OCI-LY1 (cell line): ENCODE measurements at regions not wholly inside any gene's neighbourhood (a gene's known extent, or its start where the extent isn't known, plus 50 kb on each side); places are given as distances from the start of the nearest gene placed in this dataset.

ENCODE experiments used
- H2AFZ ChIP-seq: fragments of 200-600 bp; sonication (generic), shearing (Covaris generic); 2 replicates; pipeline ENCODE4 v1.6.0; 2014; ENCODE audit warnings: antibody characterized with exemption, mild to moderate bottlenecking, low read length
- H3F3A ChIP-seq: fragments of 200-600 bp; sonication (generic), shearing (Covaris generic); 2 replicates; pipeline ENCODE4 v1.6.0; 2014; ENCODE audit warnings: mild to moderate bottlenecking, antibody characterized with exemption, low read length, moderate library complexity; ENCODE audit not compliant: insufficient read depth
- H3K27ac ChIP-seq: fragments of 200-600 bp; sonication (generic); 2 replicates; pipeline ENCODE4 v1.5.1; 2014; ENCODE audit warnings: low read length, mixed run types, mild to moderate bottlenecking, low read depth; ENCODE audit not compliant: poor library complexity, severe bottlenecking
- H3K27me3 ChIP-seq: fragments of 200-600 bp; sonication (generic); 2 replicates; pipeline ENCODE4 v1.6.0; 2014; ENCODE audit warnings: antibody characterized with exemption, mild to moderate bottlenecking, low read length, moderate library complexity; ENCODE audit not compliant: insufficient read depth
- H3K36me3 ChIP-seq: fragments of 200-600 bp; sonication (generic); 2 replicates; pipeline ENCODE4 v1.6.1; 2014; ENCODE audit warnings: mild to moderate bottlenecking, antibody characterized with exemption, low read length, moderate library complexity, mixed read lengths; ENCODE audit not compliant: insufficient read depth
- H3K4me1 ChIP-seq: fragments of 200-600 bp; sonication (generic); 2 replicates; pipeline ENCODE4 v1.5.1; 2014; ENCODE audit warnings: mild to moderate bottlenecking, low read length, moderate library complexity; ENCODE audit not compliant: insufficient read depth, severe bottlenecking
- H3K4me2 ChIP-seq: fragments of 200-600 bp; sonication (generic), shearing (Covaris generic); 2 replicates; pipeline ENCODE4 v1.6.1; 2014; ENCODE audit warnings: low read length
- H3K4me3 ChIP-seq: fragments of 200-600 bp; sonication (generic); 2 replicates; pipeline ENCODE4 v1.5.1; 2014; ENCODE audit warnings: low read length, low read depth, mild to moderate bottlenecking, mixed read lengths; ENCODE audit not compliant: poor library complexity, severe bottlenecking
- H3K79me2 ChIP-seq: fragments of 200-600 bp; shearing (Covaris generic); 2 replicates; pipeline ENCODE4 v1.6.1; 2016; ENCODE audit warnings: mixed run types, low read length, mixed read lengths; ENCODE audit not compliant: insufficient read depth
- H3K9ac ChIP-seq: fragments of 200-600 bp; sonication (generic), shearing (Covaris generic); 2 replicates; pipeline ENCODE4 v1.6.1; 2014; ENCODE audit warnings: mild to moderate bottlenecking, low read length, mixed read lengths
- H3K9me2 ChIP-seq: fragments of 200-600 bp; sonication (generic), shearing (Covaris generic); 2 replicates; pipeline ENCODE4 v1.6.1; 2014; ENCODE audit warnings: low read depth, mild to moderate bottlenecking, low read length, mixed read lengths
- H3K9me3 ChIP-seq: fragments of 200-600 bp; shearing (Covaris generic); 2 replicates; pipeline ENCODE4 v1.6.1; 2014; ENCODE audit warnings: low read length, mixed read lengths
- H4K20me1 ChIP-seq: fragments of 200-600 bp; sonication (generic), shearing (Covaris generic); 2 replicates; pipeline ENCODE4 v1.6.0; 2016; ENCODE audit warnings: mild to moderate bottlenecking, low read length; ENCODE audit not compliant: insufficient read depth
- EZH2 ChIP-seq: fragments of 200-600 bp; sonication (generic), shearing (Covaris generic); IDR thresholded peaks from 2 replicates; pipeline ENCODE4 v1.8.0; 2017; ENCODE audit warnings: borderline replicate concordance, mixed run types, mild to moderate bottlenecking, antibody characterized with exemption, low read length, moderate library complexity, mixed read lengths
- TF ChIP-seq, protein P1 (sequence below): fragments of 200-600 bp; sonication (generic), shearing (Covaris generic); IDR thresholded peaks from 2 replicates; pipeline ENCODE4 v1.5.1; 2017; ENCODE audit warnings: mild to moderate bottlenecking, antibody characterized with exemption, low read length, moderate library complexity, mixed read lengths

DNA sequence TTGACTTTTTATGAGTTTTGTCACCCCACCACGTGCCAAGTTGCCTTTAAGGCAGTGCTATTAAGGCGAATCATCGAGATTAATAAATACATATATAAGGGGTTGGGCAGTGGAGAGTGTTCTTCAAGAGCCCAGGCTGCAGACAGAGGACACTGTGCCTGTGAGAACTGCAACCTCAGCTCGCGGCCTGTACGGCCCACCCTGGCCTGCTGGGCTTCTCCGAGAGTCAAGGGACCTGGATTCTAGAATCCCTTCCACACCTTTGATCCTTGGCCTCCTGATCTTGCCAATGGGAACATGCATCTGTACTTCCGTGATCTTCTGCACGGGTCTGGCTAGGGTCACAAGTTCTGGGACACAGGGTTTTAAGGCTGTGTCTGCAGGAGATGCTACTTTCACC lies 54.5 kb downstream of the IRX5 start:
- H2AFZ ChIP-seq: no peak overlapping the region
- H3K36me3 ChIP-seq: no peaks in the 10 kb centered on the region
- H3F3A ChIP-seq: no peaks in the 10 kb centered on the region
- H3K4me1 ChIP-seq: no peaks in the 10 kb centered on the region
- H3K4me2 ChIP-seq: no peak overlapping the region
- H3K27me3 ChIP-seq: no peaks in the 10 kb centered on the region
- H4K20me1 ChIP-seq: no peaks in the 10 kb centered on the region
- TF ChIP-seq EZH2: no peak
- TF ChIP-seq, protein P1, sequence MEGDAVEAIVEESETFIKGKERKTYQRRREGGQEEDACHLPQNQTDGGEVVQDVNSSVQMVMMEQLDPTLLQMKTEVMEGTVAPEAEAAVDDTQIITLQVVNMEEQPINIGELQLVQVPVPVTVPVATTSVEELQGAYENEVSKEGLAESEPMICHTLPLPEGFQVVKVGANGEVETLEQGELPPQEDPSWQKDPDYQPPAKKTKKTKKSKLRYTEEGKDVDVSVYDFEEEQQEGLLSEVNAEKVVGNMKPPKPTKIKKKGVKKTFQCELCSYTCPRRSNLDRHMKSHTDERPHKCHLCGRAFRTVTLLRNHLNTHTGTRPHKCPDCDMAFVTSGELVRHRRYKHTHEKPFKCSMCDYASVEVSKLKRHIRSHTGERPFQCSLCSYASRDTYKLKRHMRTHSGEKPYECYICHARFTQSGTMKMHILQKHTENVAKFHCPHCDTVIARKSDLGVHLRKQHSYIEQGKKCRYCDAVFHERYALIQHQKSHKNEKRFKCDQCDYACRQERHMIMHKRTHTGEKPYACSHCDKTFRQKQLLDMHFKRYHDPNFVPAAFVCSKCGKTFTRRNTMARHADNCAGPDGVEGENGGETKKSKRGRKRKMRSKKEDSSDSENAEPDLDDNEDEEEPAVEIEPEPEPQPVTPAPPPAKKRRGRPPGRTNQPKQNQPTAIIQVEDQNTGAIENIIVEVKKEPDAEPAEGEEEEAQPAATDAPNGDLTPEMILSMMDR: no peak
- no peak overlapping the region for H3K4me3 ChIP-seq
- no peaks in the 10 kb centered on the region for H3K79me2 ChIP-seq
- H3K9ac ChIP-seq: no peak overlapping the region
- no peaks in the 10 kb centered on the region for H3K9me2 ChIP-seq
- H3K9me3 ChIP-seq: no peaks in the 10 kb centered on the region
- H3K27ac ChIP-seq: no peak overlapping the region

DNA sequence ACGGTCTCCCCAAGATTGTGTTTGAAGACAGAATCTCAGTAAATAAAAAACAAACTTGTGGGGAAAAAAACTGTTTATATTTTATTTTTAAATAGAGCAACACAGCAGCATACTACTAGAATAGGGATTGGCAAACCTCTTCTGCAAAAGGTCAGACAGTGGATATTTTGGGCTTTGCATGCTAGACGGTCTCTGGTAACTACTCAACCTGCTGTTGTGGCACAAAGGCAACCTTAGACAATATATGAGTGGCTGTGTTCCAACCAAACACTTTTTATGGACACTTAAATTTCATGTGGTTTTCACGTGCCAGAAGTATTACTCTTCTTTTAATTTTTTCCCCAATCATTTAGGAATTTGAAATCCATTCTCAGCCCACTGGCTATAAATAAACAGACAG lies 55.0 kb downstream of the IRX5 start:
- Histone ChIP-seq H3K79me2 (no peaks in the 10 kb centered on the region), H3K9me2 (no peaks in the 10 kb centered on the region), H3K4me2 (no peak overlapping the region), H3K27ac (no peak overlapping the region), H3F3A (no peaks in the 10 kb centered on the region), H3K27me3 (no peaks in the 10 kb centered on the region), H4K20me1 (no peaks in the 10 kb centered on the region), H3K9me3 (no peaks in the 10 kb centered on the region), H2AFZ (no peak overlapping the region), H3K9ac (no peak overlapping the region), H3K36me3 (no peaks in the 10 kb centered on the region), H3K4me3 (no peak overlapping the region), H3K4me1 (no peaks in the 10 kb centered on the region)
- TF ChIP-seq EZH2: no peak
- TF ChIP-seq, protein P1: no peak

- H4K20me1 ChIP-seq: no peaks in the 10 kb centered on the region
- H3F3A ChIP-seq: no peaks in the 10 kb centered on the region
- no peaks in the 10 kb centered on the region for H3K27me3 ChIP-seq
- H3K9me2 ChIP-seq: no peaks in the 10 kb centered on the region
- no peak overlapping the region for H3K4me3 ChIP-seq
- no peaks in the 10 kb centered on the region for H3K4me1 ChIP-seq
- H2AFZ ChIP-seq: no peak overlapping the region
- H3K79me2 ChIP-seq: no peaks in the 10 kb centered on the region
- TF ChIP-seq EZH2: no peak
- TF ChIP-seq, protein P1: no peak
- H3K4me2 ChIP-seq: no peak overlapping the region
- H3K9me3 ChIP-seq: no peaks in the 10 kb centered on the region
- no peak overlapping the region for H3K9ac ChIP-seq
- H3K27ac ChIP-seq: no peak overlapping the region
- no peaks in the 10 kb centered on the region for H3K36me3 ChIP-seq
These were observed 55.7 kb downstream of the IRX5 start for GRCh38 chr16:54986409-54986808.
